ENCODE measurements at regions not wholly inside any gene's neighbourhood (a gene's known extent, or its start where the extent isn't known, plus 50 kb on each side); places are given as distances from the start of the nearest gene placed in this dataset.

DNA sequence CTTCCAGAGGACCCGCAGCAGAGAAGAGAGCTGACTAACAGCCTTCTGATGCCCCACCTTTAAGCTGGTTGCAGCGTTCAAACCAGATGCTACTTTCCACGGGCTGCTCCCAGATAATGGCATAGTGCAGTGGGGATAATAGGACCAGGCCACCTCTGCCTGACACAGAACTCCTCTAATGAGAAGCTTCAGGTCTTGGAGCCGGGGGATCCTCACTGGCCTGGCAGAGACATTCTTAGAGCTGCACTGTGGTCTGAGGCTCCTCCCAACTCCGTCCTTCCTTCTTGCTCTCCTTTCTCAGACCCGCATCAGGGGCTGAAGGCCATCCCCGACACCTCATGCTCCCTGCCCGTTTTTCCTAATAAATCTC lies 206.6 kb upstream of the MARCKS start:
- peaks cover 2% of the 10 kb centered on the region for H3K27me3 Mint-ChIP-seq (ENCODE audit: insufficient read depth)
- H3K4me1 Mint-ChIP-seq (ENCODE audit: low read depth): peaks cover 15% of the 10 kb centered on the region
- H3K36me3 Mint-ChIP-seq (ENCODE audit: low read depth): no peaks in the 10 kb centered on the region
- TF ChIP-seq, protein P1, sequence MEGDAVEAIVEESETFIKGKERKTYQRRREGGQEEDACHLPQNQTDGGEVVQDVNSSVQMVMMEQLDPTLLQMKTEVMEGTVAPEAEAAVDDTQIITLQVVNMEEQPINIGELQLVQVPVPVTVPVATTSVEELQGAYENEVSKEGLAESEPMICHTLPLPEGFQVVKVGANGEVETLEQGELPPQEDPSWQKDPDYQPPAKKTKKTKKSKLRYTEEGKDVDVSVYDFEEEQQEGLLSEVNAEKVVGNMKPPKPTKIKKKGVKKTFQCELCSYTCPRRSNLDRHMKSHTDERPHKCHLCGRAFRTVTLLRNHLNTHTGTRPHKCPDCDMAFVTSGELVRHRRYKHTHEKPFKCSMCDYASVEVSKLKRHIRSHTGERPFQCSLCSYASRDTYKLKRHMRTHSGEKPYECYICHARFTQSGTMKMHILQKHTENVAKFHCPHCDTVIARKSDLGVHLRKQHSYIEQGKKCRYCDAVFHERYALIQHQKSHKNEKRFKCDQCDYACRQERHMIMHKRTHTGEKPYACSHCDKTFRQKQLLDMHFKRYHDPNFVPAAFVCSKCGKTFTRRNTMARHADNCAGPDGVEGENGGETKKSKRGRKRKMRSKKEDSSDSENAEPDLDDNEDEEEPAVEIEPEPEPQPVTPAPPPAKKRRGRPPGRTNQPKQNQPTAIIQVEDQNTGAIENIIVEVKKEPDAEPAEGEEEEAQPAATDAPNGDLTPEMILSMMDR (IDR thresholded peaks at IDR 0.05): no peak
- H3K4me3 Mint-ChIP-seq: no peak overlapping the region
- DNase-seq: no peak
- no peaks in the 10 kb centered on the region for H3K9me3 Mint-ChIP-seq
- no peak overlapping the region for H3K27ac Mint-ChIP-seq

DNA sequence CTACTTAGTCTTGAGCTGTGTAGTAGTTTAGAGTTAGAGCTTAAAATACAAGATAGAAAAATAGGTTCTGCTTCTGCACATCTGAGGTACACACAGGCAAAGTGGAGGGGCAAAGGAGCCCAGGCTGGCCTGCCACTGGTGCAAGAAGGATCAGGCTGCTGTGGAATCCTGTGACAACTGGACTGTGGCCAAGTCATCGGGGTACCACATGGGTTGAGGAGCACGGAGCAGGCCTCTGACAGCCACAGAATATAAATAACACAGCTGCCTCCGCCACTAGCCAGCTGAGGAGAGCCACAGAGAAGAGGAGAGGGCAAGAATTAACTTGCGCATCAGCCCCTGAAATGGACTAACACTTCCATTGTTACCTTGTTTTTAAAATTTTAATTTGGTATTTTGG lies 206.0 kb upstream of the MARCKS start:
- peaks cover 2% of the 10 kb centered on the region for H3K27me3 Mint-ChIP-seq (ENCODE audit: insufficient read depth)
- no peaks in the 10 kb centered on the region for H3K9me3 Mint-ChIP-seq
- H3K4me3 Mint-ChIP-seq: no peak overlapping the region
- TF ChIP-seq, protein P1 (IDR thresholded peaks at IDR 0.05): no peak
- H3K27ac Mint-ChIP-seq: no peak overlapping the region
- no peaks in the 10 kb centered on the region for H3K36me3 Mint-ChIP-seq (ENCODE audit: low read depth)
- no peak for DNase-seq
- peaks cover 10% of the 10 kb centered on the region for H3K4me1 Mint-ChIP-seq (ENCODE audit: low read depth)

DNA sequence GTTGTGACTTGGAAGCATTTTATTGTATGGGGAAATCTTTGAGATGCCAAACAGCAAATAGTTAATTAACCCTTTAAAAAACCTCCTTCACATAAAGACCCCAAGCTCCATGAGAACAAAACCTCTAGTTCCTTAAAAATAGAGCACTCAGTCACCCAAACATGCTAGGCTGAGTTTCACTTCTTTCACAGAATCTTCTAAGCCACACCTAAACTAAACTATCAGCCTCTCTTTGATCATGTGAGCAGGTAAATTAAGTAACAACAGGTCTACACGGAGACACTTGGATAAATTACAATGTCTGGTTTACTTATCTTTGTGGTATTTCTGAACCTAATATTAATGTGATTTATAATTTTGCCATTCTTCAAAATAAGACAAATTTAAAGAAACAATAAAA lies 205.2 kb upstream of the MARCKS start:
- H3K4me3 Mint-ChIP-seq: no peak overlapping the region
- no peaks in the 10 kb centered on the region for H3K36me3 Mint-ChIP-seq (ENCODE audit: low read depth)
- H3K4me1 Mint-ChIP-seq (ENCODE audit: low read depth): peaks cover 7% of the 10 kb centered on the region
- TF ChIP-seq, protein P1 (IDR thresholded peaks at IDR 0.05): no peak
- DNase-seq: no peak
- peaks cover 2% of the 10 kb centered on the region for H3K27me3 Mint-ChIP-seq (ENCODE audit: insufficient read depth)
- H3K9me3 Mint-ChIP-seq: no peaks in the 10 kb centered on the region
- H3K27ac Mint-ChIP-seq: no peak overlapping the region

GRCh38 chr6:113653275-113653674 lies 203.9 kb upstream of the MARCKS start:
- no peak overlapping the region for H3K27ac Mint-ChIP-seq
- no peaks in the 10 kb centered on the region for H3K36me3 Mint-ChIP-seq (ENCODE audit: low read depth)
- peaks cover 7% of the 10 kb centered on the region for H3K4me1 Mint-ChIP-seq (ENCODE audit: low read depth)
- DNase-seq: no peak
- no peak overlapping the region for H3K4me3 Mint-ChIP-seq
- no peaks in the 10 kb centered on the region; the same call in 1 of the 2 replicates for H3K27me3 Mint-ChIP-seq (ENCODE audit: insufficient read depth)
- H3K9me3 Mint-ChIP-seq: no peaks in the 10 kb centered on the region
- TF ChIP-seq, protein P1 (IDR thresholded peaks at IDR 0.05): no peak

DNA sequence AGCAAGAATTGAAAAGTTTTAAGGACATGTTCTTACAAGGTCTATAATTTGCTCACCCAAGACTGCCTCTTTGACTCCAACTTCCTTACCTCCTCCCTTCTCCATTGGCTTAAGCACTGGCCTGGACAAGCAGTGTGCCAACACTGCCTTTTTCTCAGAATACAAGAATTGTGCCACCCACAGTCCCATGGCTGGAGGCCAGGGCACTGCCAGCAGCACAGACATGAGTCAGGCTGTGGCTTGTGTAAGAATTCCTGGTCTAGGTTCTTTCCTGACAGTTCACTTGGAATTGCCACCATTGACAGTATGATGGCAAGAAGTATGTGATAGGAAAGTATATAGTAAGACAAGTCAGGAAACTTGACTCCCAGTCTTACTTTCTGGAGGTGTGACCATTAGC lies 202.7 kb upstream of the MARCKS start:
- H3K4me1 Mint-ChIP-seq (ENCODE audit: low read depth): peaks cover 7% of the 10 kb centered on the region
- H3K4me3 Mint-ChIP-seq: no peak overlapping the region; the same call in 1 of the 2 replicates
- H3K27me3 Mint-ChIP-seq (ENCODE audit: insufficient read depth): no peaks in the 10 kb centered on the region; the same call in 1 of the 2 replicates

More for the DNA sequence above, 202.7 kb upstream of the MARCKS start:
- Mint-ChIP-seq H3K9me3 (no peaks in the 10 kb centered on the region), H3K36me3 (ENCODE audit: low read depth) (no peaks in the 10 kb centered on the region), H3K27ac (no peak overlapping the region; the same call in 1 of the 2 replicates)
- TF ChIP-seq, protein P1 (IDR thresholded peaks at IDR 0.05): no peak
- peak; percentile 59 for DNase-seq

Measured in HFFc6 (cell line).